GM18511 (cell line): ENCODE measurements at regions not wholly inside any gene's neighbourhood (a gene's known extent, or its start where the extent isn't known, plus 50 kb on each side); places are given as distances from the start of the nearest gene placed in this dataset.

Source experiments
- ATAC-seq: cut with Tn5 transposase; IDR thresholded peaks from one replicate; pipeline ENCODE4 v1.9.1; 2021; ENCODE audit warnings: mild to moderate bottlenecking, moderate library complexity; ENCODE audit not compliant: unreplicated experiment

DNA sequence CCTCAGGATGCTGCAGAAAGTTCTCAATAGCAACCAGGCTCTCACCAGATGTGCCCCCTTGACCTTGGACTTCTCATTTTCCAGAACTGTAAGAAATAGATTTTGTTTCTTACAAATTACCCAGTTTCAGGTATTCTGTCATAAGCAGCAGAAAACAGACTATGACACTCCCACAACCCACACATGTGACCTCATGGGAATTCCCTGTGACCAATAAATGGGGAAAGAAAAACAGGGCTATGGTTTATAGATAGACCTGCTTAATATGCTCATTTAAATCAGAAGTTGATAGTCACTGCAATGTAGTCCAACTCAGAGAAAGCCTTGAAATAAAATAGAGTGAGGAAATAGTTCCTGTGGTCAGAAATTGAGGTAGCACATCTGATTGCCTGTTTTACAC lies 380.9 kb upstream of the PTBP2 start:
- ATAC-seq = no peak

- ATAC-seq = no peak
Observed at GRCh38 chr1:96346719-96347118, 374.9 kb upstream of the PTBP2 start.

DNA sequence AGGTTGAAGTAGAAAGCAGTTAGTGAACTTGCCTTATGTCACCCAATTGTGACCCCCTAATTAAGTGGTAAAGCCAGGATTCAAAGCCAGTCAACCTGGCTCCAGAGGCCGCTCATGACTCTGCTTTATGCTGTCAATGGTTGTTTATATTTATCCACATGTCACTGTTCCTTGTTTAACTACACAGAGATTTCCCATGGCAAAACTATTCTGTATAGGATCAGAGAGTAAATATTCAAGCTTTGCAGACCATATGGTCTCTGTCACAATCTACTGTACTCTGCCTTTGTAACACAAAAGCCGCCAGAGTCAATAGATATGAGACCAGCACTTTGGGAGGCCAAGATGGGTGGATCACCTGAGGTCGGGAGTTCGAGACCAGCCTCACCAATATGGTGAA lies 371.7 kb upstream of the PTBP2 start:
- ATAC-seq = no peak

DNA sequence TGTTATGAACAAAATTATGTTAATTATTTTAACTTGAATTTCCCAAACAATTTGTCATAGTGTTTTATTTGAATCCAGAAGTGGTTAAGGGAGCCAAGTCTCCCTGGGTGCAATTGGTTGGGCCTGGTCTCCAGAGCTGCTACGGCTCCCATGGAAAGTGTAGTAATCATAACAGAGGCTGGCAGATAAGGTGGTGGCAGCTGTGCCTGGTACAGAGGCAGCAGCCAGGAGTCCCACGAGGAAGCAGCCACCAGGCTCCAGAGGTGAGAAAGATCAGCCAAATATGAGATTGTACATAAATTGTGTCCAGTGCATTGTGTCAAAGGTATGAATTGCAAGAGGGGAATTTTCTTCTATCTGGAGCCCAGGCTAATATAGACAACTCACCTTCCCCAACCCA lies 368.9 kb upstream of the PTBP2 start:
- ATAC-seq = no peak

DNA sequence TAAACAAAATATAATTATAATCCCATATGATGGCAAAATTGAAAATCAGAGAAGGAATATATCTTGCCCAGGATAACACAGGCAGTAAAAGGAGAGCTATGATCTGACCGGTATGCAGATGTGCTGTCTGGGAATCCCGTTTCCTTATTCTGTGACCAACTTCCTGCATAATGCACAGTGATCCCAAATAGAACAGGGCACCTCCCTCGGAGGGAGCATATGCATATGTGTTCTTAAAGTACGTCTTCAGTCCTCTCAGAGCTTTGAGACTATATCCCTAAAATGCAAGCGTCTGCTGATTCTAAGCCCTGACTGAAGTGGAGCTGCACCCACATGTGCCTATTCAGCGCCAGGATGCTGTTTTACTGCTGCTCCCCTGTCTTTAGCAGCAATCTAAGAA lies 366.1 kb upstream of the PTBP2 start:
- no peak for ATAC-seq

DNA sequence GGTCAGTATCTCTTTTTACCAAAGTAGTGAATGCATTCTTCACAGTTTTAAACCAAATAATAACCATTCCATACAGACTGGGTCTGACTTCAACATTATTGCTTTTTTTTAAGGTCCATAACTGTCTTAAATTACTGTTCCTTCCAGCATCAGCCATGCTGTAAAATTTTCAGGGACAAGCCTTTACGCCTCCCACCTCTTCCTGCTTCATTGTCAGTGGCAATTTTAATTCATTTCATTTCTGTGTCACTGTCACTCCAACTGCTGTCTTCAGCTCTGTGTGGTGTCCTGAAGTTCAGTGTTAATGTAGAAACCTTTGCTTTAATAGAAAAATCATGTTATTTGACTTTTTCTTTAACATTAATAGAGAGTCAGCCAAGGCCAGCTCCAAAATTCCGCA lies 365.6 kb upstream of the PTBP2 start:
- ATAC-seq = no peak

DNA sequence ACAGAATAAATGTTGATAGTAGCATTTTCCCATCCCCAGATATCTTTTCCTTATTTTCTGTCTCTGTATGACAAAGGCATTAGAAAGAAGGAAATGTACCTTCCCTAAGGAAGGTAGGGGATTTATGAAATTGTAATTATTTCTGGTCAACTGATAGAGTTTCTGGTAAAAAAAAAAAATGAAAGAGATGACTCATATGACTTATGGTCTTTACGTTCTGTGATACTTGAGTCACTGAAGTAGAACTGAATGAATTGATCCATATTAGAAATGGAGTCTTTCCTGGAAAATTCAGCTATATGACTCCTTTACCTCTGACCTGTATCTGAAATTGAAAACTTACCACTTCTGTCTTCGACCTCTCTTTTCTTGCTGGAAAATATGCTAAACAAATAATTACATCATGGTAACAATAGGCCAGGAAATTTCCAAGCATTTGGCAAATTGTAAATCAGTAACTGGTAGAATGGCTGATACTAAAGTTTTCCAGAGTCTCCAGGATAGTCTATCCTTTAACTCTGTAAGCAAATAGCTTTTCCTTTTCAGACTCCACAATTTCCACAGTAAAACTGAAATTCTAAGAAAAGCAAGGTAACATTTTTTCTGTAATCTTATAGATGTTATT lies 364.3 kb upstream of the PTBP2 start:
- no peak for ATAC-seq

GRCh38 chr1:96358057-96358456 lies 363.5 kb upstream of the PTBP2 start:
- ATAC-seq = no peak

- no peak for ATAC-seq
Observed at GRCh38 chr1:96360036-96360795, 361.4 kb upstream of the PTBP2 start.

DNA sequence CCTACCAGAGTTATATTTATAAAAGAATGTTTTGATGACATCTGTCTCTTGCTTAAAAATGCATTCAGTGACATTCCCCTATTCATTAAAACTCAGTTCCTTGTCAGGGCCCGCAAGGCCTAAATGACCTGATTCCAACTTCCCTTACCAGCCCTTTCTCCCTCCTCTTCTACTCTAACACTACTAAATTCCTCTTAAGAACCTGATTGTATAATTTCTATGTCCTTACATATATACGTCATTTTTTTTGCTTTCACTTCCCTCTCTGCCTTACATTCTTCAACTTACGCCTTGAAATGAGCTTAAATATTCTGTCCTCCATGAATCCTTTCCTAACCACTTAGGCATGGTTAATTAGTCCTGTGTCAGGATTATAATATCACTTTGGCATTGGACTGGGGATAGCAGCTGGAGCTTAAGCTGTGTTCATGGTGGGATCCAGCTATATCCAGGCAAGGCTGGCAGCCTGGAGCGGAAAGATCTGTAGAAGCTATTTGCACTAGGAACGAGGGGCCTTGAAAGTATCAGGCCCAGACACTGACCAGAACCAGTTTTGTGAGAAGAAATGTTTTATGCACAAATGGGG lies 360.2 kb upstream of the PTBP2 start:
- ATAC-seq = no peak

- no peak for ATAC-seq
Observed at GRCh38 chr1:96361961-96362360, 359.6 kb upstream of the PTBP2 start.

DNA sequence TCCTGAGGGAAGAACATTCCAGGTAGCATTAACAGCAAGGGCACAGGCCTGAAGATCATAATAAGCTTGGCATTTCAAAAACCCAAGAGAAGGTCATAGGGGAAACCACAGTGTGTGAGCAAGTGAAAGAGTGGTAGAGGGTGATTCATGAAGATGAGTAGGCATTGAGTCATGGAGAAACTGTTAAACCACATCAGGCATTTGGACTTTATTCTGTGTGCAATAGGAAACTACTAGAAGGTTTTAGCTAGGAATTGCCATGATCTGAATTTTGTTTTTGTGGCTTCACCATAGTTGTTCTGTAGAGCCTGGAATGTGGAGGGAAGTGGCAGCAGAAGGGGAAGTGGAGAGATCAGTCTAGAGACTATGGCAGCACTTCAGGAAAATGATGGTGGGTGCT lies 359.0 kb upstream of the PTBP2 start:
- peak; percentile 79 for ATAC-seq

DNA sequence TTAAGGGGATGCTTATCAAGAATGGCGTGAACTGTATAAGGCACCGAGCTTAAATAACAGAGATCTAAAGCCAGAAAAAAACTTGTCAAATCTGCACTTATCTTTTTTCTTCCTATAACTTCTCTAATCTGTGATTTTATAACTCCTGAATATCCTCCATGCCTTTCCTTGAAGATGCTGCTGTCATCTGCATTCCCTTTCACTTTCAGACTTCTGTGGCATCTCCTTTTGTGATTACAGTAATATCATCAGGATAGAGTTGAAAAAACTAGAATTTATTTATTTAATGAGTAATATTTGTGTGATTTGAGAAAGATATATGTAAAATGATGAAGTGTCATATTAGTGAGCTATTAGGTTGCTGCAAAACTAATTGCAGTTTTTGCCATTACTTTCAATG lies 357.8 kb upstream of the PTBP2 start:
- ATAC-seq = no peak

DNA sequence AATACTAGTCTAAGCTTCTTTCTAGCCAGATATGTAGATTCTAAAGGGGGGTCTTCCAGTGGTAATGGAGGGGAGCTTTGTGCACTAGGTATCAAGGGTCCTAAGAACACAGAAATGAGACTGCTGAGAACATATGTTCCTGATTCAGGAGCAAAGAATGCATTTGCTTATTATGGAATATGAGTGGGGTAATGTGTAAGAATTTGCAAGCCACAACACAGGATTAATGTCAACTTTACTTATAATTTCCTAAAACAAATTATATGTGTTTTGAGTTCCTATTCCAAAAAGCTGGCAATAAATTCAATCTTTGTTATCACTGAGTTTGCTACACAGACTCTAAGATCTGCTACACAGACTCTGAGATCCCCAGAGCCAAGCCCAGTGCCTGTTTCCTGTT lies 357.0 kb upstream of the PTBP2 start:
- ATAC-seq = no peak

- no peak for ATAC-seq
Observed at GRCh38 chr1:96365076-96365475, 356.5 kb upstream of the PTBP2 start.

- ATAC-seq = no peak
Observed at GRCh38 chr1:96365596-96366390, 355.8 kb upstream of the PTBP2 start.

DNA sequence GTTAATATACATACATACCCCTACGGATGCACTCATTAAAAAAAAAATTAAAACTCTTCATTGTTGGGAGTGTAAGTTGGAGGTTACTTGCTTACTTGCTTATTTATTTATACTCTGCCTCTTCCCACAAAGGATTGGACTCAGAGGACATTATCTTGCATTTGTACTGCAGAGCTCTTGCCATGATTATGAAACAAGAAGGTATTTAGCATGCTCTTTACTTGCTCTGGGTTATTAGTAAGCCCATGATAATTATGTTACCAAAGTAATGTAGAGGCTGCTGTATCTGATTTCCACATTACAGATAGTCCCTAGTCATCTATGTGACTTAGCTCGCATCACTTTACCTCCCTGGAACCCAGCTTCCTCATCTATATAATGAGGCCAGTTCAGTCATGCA lies 355.1 kb upstream of the PTBP2 start:
- no peak for ATAC-seq

DNA sequence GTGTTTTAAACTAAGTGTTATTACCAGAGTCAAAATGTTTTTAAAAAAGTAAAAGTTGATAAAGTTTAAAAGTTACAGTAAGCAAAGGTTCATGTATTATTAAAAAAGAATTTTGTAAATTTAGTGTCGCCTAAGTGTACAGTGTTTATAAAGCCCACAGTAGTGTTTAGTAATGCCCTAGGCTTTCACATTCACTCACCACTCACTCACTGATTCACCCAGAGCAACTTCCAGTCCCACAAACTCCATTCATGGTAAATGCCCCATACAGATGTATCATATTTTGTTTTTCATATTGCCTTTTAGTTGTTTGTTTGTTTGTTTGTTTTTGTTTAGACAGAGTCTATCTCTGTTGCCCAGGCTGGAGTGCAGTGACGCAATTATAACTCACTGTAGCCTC lies 353.8 kb upstream of the PTBP2 start:
- ATAC-seq = no peak

DNA sequence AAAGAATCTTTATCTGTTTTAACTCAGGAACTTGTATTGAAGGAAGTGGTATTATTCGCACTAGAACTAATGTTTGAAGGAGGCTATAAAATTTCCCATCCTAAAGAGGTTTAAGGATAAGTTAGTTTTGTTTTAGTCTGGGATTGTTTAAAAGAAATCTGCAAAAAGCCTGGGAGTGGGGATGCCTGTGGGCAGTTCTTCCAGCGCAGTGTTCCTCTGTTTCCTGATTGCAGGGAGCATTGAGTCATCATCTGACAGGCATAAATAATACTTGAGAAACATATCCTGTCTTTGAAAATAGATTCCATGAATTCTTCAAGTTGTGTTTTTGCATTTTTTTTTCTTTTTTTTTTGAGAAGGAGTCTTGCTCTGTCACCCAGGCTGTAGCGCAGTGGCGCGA lies 350.8 kb upstream of the PTBP2 start:
- ATAC-seq = no peak

DNA sequence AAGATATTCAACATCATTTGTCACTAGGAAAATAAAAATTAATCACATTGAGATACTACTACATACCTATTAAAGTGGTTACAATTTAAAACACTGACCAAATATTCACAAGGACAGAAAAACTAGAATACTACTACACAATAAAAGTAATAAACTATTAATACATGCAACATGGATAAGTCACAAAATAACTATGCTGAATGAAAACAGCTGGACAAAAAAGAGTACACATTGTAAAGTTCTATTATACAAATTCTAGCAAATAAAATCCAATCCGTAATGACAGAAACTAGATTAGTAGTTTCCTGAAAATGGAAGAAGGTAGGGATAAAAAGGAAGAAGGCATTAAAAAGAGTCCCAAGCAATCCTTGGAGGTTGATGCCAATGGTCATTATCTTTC lies 348.7 kb upstream of the PTBP2 start:
- ATAC-seq = no peak

GRCh38 chr1:96374076-96374762 lies 347.4 kb upstream of the PTBP2 start:
- no peak for ATAC-seq
